ENCODE measurements at regions not wholly inside any gene's neighbourhood (a gene's known extent, or its start where the extent isn't known, plus 50 kb on each side); places are given as distances from the start of the nearest gene placed in this dataset.

GRCh38 chr18:70627182-70627802 lies 338.4 kb downstream of the SOCS6 start:
- H3K36me3 ChIP-seq (replicated peaks in 1 of 2; ENCODE audit: control insufficient read depth in 1 of 2, insufficient read depth in 2 of 2, low read length in 2 of 2), result no peaks in the 10 kb centered on the region
- H3K9ac ChIP-seq (ENCODE audit: insufficient read depth, low read length, poor library complexity, severe bottlenecking), result no peak overlapping the region
- H3K4me3 Mint-ChIP-seq, result no peak overlapping the region
- H3K4me1 Mint-ChIP-seq, result no peaks in the 10 kb centered on the region
- H3K9me3 Mint-ChIP-seq, result peaks cover 0 to 4% (median 2%) of the 10 kb centered on the region in 7 donors
- H3K4me1 ChIP-seq (ENCODE audit: control insufficient read depth in 1 of 2, insufficient read depth in 2 of 2, low read length in 2 of 2), result no peaks in the 10 kb centered on the region
- TF ChIP-seq CTCF (IDR thresholded peaks at IDR 0.05), result no peak
- WGBS (ENCODE audit: insufficient coverage), result no CpG with 5 or more reads among the region's 4 CpGs
- no peak overlapping the region for H3K27ac ChIP-seq (ENCODE audit: low read depth in 1 of 2, low read length in 2 of 2)
- no peaks in the 10 kb centered on the region for H3K36me3 Mint-ChIP-seq
- no peaks in the 10 kb centered on the region for H3K79me2 ChIP-seq (ENCODE audit: insufficient read depth, low read length)
- H3K27ac Mint-ChIP-seq, result no peak overlapping the region
- H3K9me3 ChIP-seq (replicated peaks in 1 of 2; ENCODE audit: control insufficient read depth in 1 of 2, insufficient read depth in 1 of 2, low read length in 2 of 2), result no peaks in the 10 kb centered on the region
- H2AFZ ChIP-seq (ENCODE audit: insufficient read depth, low read depth, low read length, poor library complexity, severe bottlenecking), result no peak overlapping the region
- H3K4me2 ChIP-seq (replicated peaks; ENCODE audit: extremely low read depth, low read length, poor library complexity, severe bottlenecking), result no peak overlapping the region
- no peaks in the 10 kb centered on the region for H3K27me3 ChIP-seq (ENCODE audit: control insufficient read depth in 2 of 2, insufficient read depth in 2 of 2, low read length in 2 of 2)
- DNase-seq, result no peak
- H3K4me3 ChIP-seq (replicated peaks in 1 of 3; ENCODE audit: low read depth in 2 of 3, low read length in 3 of 3), result no peak overlapping the region
- peaks cover 0 to 1% (median 0%) of the 10 kb centered on the region in 3 donors for H3K27me3 Mint-ChIP-seq (ENCODE audit: low read depth in 3 of 3)
- no peaks in the 10 kb centered on the region for H4K20me1 ChIP-seq (ENCODE audit: insufficient read depth, low read length)
- intact Hi-C loops (cut with micrococcal nuclease), result no loop called here

- no peak for DNase-seq
- peaks cover 0 to 7% (median 0%) of the 10 kb centered on the region in 7 donors for H3K9me3 Mint-ChIP-seq
- Histone ChIP-seq H2AFZ (ENCODE audit: insufficient read depth, low read depth, low read length, poor library complexity, severe bottlenecking) (no peak overlapping the region), H3K27me3 (ENCODE audit: control insufficient read depth in 2 of 2, insufficient read depth in 2 of 2, low read length in 2 of 2) (no peaks in the 10 kb centered on the region), H3K27ac (ENCODE audit: low read depth in 1 of 2, low read length in 2 of 2) (no peak overlapping the region), H4K20me1 (ENCODE audit: insufficient read depth, low read length) (no peaks in the 10 kb centered on the region), H3K79me2 (ENCODE audit: insufficient read depth, low read length) (no peaks in the 10 kb centered on the region), H3K4me2 (replicated peaks; ENCODE audit: extremely low read depth, low read length, poor library complexity, severe bottlenecking) (no peak overlapping the region), H3K9me3 (replicated peaks in 1 of 2; ENCODE audit: control insufficient read depth in 1 of 2, insufficient read depth in 1 of 2, low read length in 2 of 2) (no peaks in the 10 kb centered on the region), H3K9ac (ENCODE audit: insufficient read depth, low read length, poor library complexity, severe bottlenecking) (no peak overlapping the region), H3K4me3 (replicated peaks in 1 of 3; ENCODE audit: low read depth in 2 of 3, low read length in 3 of 3) (no peak overlapping the region), H3K36me3 (replicated peaks in 1 of 2; ENCODE audit: control insufficient read depth in 1 of 2, insufficient read depth in 2 of 2, low read length in 2 of 2) (no peaks in the 10 kb centered on the region), H3K4me1 (ENCODE audit: control insufficient read depth in 1 of 2, insufficient read depth in 2 of 2, low read length in 2 of 2) (no peaks in the 10 kb centered on the region)
- H3K27me3 Mint-ChIP-seq (ENCODE audit: low read depth in 3 of 3), result peaks cover 0 to 1% (median 0%) of the 10 kb centered on the region in 3 donors
- no peak for TF ChIP-seq CTCF (IDR thresholded peaks at IDR 0.05)
- no peak overlapping the region for H3K4me3 Mint-ChIP-seq
- peak overlapping the region in 2 of 7 donors; percentile 30 to 38 for H3K27ac Mint-ChIP-seq
- intact Hi-C loops (cut with micrococcal nuclease), result no loop called here
- H3K4me1 Mint-ChIP-seq, result peaks cover 8% of the 10 kb centered on the region
- 88% methylated on average over 7 of the region's 9 CpGs for WGBS (ENCODE audit: insufficient coverage)
- H3K36me3 Mint-ChIP-seq, result no peaks in the 10 kb centered on the region
These were observed 334.0 kb downstream of the SOCS6 start for GRCh38 chr18:70622622-70623419.

All from CD14-positive monocyte (primary cell).